Cardiac septum (tissue), 1 donor: ENCODE measurements at regions not wholly inside any gene's neighbourhood (a gene's known extent, or its start where the extent isn't known, plus 50 kb on each side); places are given as distances from the start of the nearest gene placed in this dataset.

ENCODE experiments used
- DNase-seq: peaks from one replicate; pipeline ENCODE4 v3.0.0-alpha.2; 2020; ENCODE audit warnings: low spot score
- intact Hi-C: fragments of 100-400 bp; cut with DNase I; formaldehyde crosslinking; loops from one replicate; pipeline ENCODE4 v1.14.0; 2022
- donor health status: DM: no; HTN: no; CAD: no.

DNA sequence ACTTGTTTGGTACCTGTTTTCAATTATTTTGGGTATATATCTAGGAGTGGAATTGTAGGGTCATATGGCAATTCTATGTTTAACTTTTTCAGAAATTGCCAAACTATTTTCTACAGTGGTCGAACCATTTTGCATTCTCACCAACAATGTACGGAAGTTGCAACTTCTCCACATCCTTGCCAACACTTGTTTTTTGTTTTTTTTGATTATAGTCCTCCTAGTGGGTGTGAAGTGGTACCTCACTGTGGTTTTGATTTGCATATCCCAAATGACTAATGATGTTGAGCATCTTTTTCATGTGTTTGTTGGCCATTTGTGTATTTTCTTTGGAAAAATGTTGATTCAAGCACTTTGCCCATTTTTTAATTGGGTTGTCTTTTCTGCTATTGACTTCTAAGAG, 122.1 kb downstream of the RPS24 start:
- DNase-seq = no peak
- intact Hi-C loops = no loop called here

DNA sequence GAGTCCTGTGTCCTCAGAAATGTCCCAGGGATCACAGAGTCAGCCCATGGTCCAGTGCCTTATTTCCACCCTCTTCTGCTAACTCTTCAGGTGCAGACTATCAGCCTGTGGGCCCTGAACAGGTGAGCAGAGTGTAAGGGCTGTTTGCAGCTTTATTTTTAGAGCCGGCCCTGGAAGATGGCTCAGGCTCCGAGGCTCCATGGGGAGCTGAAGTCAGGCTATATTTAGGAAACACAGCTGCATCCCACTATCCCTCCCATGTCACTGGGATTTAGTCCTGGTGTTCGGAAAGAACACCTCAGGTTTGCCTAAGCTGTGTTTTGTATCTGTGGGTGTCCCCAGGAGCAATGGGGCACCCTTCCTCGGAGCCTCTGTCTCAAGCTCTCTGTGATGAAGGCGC, 126.9 kb downstream of the RPS24 start:
- DNase-seq = no peak
- intact Hi-C loops = no loop called here

DNA sequence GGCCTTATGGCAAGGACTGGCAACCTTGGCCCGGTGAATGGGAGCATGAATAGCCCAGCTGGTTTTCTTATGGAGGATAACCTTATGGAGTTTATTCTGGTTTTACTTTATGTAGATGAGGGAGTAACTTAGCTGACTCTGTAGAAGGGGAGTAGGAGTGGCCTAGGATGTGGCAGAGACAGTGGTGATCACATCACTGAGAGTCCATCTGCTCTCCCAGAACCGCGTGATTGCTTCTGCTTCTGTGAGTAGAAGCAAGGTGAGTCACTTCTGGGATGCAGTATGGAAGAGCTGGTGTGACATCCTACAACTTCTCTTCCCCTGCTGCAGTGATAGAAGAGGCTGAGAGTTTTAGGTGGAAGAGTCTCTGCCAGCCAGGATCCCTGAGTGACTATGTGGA, 129.2 kb downstream of the RPS24 start:
- intact Hi-C loops = no loop called here
- DNase-seq = no peak

- DNase-seq = no peak
- intact Hi-C loops = no loop called here
Observed at GRCh38 chr10:78164702-78165101, 131.0 kb downstream of the RPS24 start.

DNA sequence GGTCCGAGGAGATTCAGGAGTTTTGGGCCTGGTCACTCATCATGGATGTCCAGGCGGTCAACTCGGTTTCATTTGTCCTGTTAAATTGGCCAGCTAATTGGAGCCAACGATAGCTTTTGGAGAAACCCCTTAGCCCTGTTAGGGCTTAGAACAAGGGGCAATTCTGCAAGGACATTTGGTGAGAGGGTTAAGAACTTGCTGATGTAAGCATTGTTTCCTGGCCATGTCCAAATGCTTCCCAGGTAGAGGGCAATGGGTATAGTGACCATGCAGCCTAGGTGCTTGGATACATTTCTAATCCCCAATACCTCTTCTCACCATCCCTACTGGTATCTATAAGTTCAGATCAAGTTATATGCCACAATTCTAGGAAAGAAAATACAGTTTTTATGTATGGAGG, 131.5 kb downstream of the RPS24 start:
- intact Hi-C loops = no loop called here
- no peak for DNase-seq

- intact Hi-C loops = no loop called here
- no peak for DNase-seq
Observed at GRCh38 chr10:78165617-78166016, 132.0 kb downstream of the RPS24 start.

DNA sequence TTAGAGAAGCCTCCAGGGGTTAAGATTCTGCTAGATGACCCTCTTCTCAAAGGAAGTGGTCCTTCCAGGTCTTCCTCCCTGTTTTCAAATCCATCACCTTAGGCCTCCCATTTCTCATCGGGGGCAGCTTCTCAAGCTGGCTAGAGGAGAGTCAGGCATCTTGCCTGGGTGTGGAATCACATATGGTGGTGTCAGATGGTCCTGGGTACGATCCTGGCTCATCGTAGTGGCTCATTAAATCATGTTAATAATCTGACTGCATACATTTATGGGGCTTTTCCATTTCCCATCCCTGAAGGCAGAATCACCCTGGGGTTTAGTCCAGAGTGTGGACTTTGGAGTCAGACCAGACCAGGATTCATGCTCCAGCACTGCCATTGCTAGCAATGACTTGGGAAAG, 132.6 kb downstream of the RPS24 start:
- DNase-seq = no peak
- intact Hi-C loops = no loop called here

GRCh38 chr10:78169214-78169613, 135.6 kb downstream of the RPS24 start:
- no peak for DNase-seq

GRCh38 chr10:78170026-78170475, 136.4 kb downstream of the RPS24 start:
- no peak for DNase-seq
- intact Hi-C loops = no loop called here

More at GRCh38 chr10:78169214-78169613, 135.6 kb downstream of the RPS24 start:
- intact Hi-C loops = no loop called here

- intact Hi-C loops = no loop called here
- no peak for DNase-seq
Observed at GRCh38 chr10:78171633-78172400, 138.2 kb downstream of the RPS24 start.

DNA sequence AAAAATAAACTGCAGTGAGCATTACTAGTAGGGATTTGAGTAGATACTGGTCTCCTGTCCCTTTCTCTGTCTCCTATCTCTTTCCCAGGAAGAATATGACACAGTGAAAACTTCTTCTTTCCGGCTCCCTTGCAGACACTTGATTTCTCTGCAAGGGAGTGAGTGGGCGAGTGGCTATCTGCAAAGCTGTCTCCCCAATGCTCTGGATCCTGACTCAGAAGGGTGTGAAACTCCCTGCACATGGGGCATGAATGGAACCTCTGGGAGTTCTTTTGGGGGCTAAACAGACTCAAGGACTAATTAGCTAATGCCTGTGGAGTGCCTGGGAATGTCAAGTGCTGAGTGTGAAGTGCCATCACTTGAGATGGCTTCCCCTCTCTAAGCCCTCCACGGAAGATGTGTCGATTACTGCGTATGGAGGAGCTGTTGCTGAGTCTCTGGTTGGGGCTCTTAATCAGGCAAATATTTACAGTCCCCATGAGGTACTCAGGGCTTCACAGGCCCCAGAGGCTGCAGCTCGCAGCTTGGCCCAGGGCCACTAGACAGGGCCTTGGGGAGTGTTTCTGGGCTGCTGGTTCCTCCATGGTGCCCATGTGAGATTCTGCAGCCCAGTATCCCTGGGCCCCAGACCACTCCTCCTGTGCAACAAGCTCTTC, 139.8 kb downstream of the RPS24 start:
- no peak for DNase-seq
- intact Hi-C loops = no loop called here

- no peak for DNase-seq
- intact Hi-C loops = no loop called here
Observed at GRCh38 chr10:78175444-78176015, 141.9 kb downstream of the RPS24 start.

- no peak for DNase-seq
- intact Hi-C loops = no loop called here
Observed at GRCh38 chr10:78176320-78177317, 143.0 kb downstream of the RPS24 start.

DNA sequence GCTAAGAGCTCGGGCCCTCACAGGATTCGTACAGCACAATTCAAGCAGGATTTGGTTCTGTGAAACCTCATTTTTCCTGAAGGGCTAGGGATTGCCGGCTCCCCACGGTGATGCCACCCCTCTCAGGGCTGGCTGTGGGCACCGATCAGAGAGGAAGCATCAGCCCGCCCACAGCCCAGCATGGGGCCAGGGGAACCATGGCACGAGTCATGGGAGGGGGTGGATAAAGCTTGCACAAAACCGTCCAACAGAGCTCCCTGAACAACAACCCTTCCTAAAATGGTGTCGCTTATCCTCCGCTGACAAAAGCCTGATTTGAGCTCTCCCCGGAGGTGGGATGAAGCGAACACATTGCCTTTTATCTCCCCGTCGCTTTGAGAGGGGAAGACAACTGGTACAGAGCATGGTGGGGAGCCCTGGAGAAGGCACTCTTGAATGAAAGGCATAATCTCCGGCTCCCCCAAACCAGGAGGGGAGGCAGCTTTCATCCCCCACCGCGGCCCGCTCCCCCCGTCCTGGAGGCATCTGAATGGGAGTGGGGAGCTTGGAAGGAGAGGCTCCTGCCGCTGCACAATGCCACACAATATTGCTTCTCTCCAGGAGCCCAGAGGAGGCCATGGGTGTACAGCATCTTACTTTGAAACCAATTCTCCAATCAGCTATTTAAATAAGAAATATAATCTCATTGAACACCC, 144.0 kb downstream of the RPS24 start:
- DNase-seq = no peak
- intact Hi-C loops = no loop called here

GRCh38 chr10:78178397-78178796, 144.7 kb downstream of the RPS24 start:
- DNase-seq = no peak
- intact Hi-C loops = no loop called here

- DNase-seq = no peak
Observed at GRCh38 chr10:78178940-78179339, 145.3 kb downstream of the RPS24 start.

GRCh38 chr10:78179886-78180705, 146.4 kb downstream of the RPS24 start:
- intact Hi-C loops = no loop called here

More at GRCh38 chr10:78178940-78179339, 145.3 kb downstream of the RPS24 start:
- intact Hi-C loops = no loop called here

DNA sequence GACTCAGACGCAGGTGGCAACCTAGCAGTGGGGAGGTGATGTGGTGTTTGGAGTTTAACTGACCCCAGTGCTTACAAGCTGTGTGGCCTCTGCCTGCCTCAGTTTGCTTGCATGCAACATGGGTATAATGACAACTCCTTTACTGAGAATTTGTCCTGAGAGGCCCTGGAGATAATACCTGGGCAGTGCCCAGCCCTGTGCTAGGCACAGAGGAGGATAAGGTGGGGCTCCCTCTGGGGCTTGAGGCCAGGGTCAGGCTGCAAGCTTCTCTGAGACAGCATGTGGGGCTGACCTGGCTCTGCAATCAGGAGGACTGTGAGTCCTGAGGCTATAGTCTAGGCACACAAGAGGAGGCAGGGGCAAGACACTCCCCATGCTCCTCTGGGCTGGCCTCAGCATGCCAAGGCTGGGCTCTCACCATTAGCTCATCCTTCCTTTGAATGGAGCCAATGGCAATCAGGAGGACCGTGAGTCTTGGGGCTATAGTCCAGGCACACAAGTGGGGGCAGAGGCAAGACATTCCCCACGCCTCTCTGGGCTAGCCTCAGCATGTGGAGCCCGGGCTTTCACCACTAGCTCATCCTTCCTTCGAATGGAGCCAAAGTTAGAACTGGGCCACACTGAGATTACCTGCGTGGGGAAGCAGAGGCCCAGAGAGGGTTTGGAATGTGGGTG, 147.9 kb downstream of the RPS24 start:
- no peak for DNase-seq
- intact Hi-C loops = no loop called here

More at GRCh38 chr10:78179886-78180705, 146.4 kb downstream of the RPS24 start:
- DNase-seq = peak; percentile 66
